ENCODE measurements at regions not wholly inside any gene's neighbourhood (a gene's known extent, or its start where the extent isn't known, plus 50 kb on each side); places are given as distances from the start of the nearest gene placed in this dataset.

GRCh38 chr1:103900005-103900404 lies 150.3 kb downstream of the AMY1C start:
- Histone ChIP-seq H2AFZ (ENCODE audit: low read length) (no peak overlapping the region), H3K4me2 (ENCODE audit: low read depth, low read length) (no peak overlapping the region), H3K27ac (ENCODE audit: low read length) (no peak overlapping the region), H3K4me1 (ENCODE audit: low read length) (no peaks in the 10 kb centered on the region), H3K4me3 (ENCODE audit: low read length) (no peak overlapping the region), H4K20me1 (ENCODE audit: insufficient read depth, low read length) (no peaks in the 10 kb centered on the region), H3K9me3 (replicated peaks; ENCODE audit: insufficient read depth, low read length) (no peaks in the 10 kb centered on the region), H3K9ac (ENCODE audit: low read length) (no peak overlapping the region), H3K9me2 (replicated peaks; ENCODE audit: insufficient read depth, low read length) (no peaks in the 10 kb centered on the region), H3K27me3 (replicated peaks; ENCODE audit: insufficient read depth, low read length) (no peaks in the 10 kb centered on the region), H3K36me3 (replicated peaks; ENCODE audit: insufficient read depth, low read length) (no peaks in the 10 kb centered on the region), H3F3A (ENCODE audit: insufficient read depth, low read length) (no peaks in the 10 kb centered on the region), H3K79me2 (ENCODE audit: low read length) (no peaks in the 10 kb centered on the region)
- TF ChIP-seq EZH2phosphoT487 (IDR thresholded peaks at IDR 0.05; ENCODE audit: low read length), result no peak
- DNase-seq, result no peak

- Histone ChIP-seq H3K9me2 (replicated peaks; ENCODE audit: insufficient read depth, low read length) (no peaks in the 10 kb centered on the region), H3K27me3 (replicated peaks; ENCODE audit: insufficient read depth, low read length) (no peaks in the 10 kb centered on the region), H3K27ac (ENCODE audit: low read length) (no peak overlapping the region), H3K4me3 (ENCODE audit: low read length) (no peak overlapping the region), H3K9ac (ENCODE audit: low read length) (no peak overlapping the region), H3K9me3 (replicated peaks; ENCODE audit: insufficient read depth, low read length) (no peaks in the 10 kb centered on the region), H2AFZ (ENCODE audit: low read length) (no peak overlapping the region), H3K79me2 (ENCODE audit: low read length) (no peaks in the 10 kb centered on the region), H4K20me1 (ENCODE audit: insufficient read depth, low read length) (no peaks in the 10 kb centered on the region), H3F3A (ENCODE audit: insufficient read depth, low read length) (no peaks in the 10 kb centered on the region), H3K4me2 (ENCODE audit: low read depth, low read length) (no peak overlapping the region), H3K36me3 (replicated peaks; ENCODE audit: insufficient read depth, low read length) (no peaks in the 10 kb centered on the region), H3K4me1 (ENCODE audit: low read length) (no peaks in the 10 kb centered on the region)
- TF ChIP-seq CTCF (IDR thresholded peaks at IDR 0.05; ENCODE audit: low read length), result no peak
- no peak for TF ChIP-seq EZH2 (optimal IDR thresholded peaks at IDR 0.05; ENCODE audit: low read depth, low read length)
- TF ChIP-seq EZH2phosphoT487 (IDR thresholded peaks at IDR 0.05; ENCODE audit: low read length), result no peak
- DNase-seq, result no peak
Measured at GRCh38 chr1:103901072-103901471, 151.4 kb downstream of the AMY1C start.

- Histone ChIP-seq H3F3A (ENCODE audit: insufficient read depth, low read length) (no peaks in the 10 kb centered on the region), H3K36me3 (replicated peaks; ENCODE audit: insufficient read depth, low read length) (no peaks in the 10 kb centered on the region), H3K4me3 (ENCODE audit: low read length) (no peak overlapping the region), H2AFZ (ENCODE audit: low read length) (no peak overlapping the region), H3K9me3 (replicated peaks; ENCODE audit: insufficient read depth, low read length) (no peaks in the 10 kb centered on the region), H3K79me2 (ENCODE audit: low read length) (no peaks in the 10 kb centered on the region), H3K9ac (ENCODE audit: low read length) (no peak overlapping the region), H3K4me2 (ENCODE audit: low read depth, low read length) (no peak overlapping the region), H4K20me1 (ENCODE audit: insufficient read depth, low read length) (no peaks in the 10 kb centered on the region), H3K27me3 (replicated peaks; ENCODE audit: insufficient read depth, low read length) (no peaks in the 10 kb centered on the region), H3K9me2 (replicated peaks; ENCODE audit: insufficient read depth, low read length) (no peaks in the 10 kb centered on the region), H3K27ac (ENCODE audit: low read length) (no peak overlapping the region), H3K4me1 (ENCODE audit: low read length) (no peaks in the 10 kb centered on the region)
- DNase-seq, result no peak
- no peak for TF ChIP-seq EZH2 (optimal IDR thresholded peaks at IDR 0.05; ENCODE audit: low read depth, low read length)
- no peak for TF ChIP-seq CTCF (IDR thresholded peaks at IDR 0.05; ENCODE audit: low read length)
- no peak for TF ChIP-seq EZH2phosphoT487 (IDR thresholded peaks at IDR 0.05; ENCODE audit: low read length)
Measured at GRCh38 chr1:103905363-103905762, 155.7 kb downstream of the AMY1C start.

GRCh38 chr1:103911450-103911849 lies 161.8 kb downstream of the AMY1C start:
- Histone ChIP-seq H3K4me3 (ENCODE audit: low read length) (no peak overlapping the region), H3K9ac (ENCODE audit: low read length) (no peak overlapping the region), H2AFZ (ENCODE audit: low read length) (no peak overlapping the region), H3K9me2 (replicated peaks; ENCODE audit: insufficient read depth, low read length) (no peaks in the 10 kb centered on the region), H3K9me3 (replicated peaks; ENCODE audit: insufficient read depth, low read length) (no peaks in the 10 kb centered on the region), H3K27ac (ENCODE audit: low read length) (no peak overlapping the region), H3K79me2 (ENCODE audit: low read length) (no peaks in the 10 kb centered on the region), H4K20me1 (ENCODE audit: insufficient read depth, low read length) (no peaks in the 10 kb centered on the region), H3F3A (ENCODE audit: insufficient read depth, low read length) (no peaks in the 10 kb centered on the region), H3K4me1 (ENCODE audit: low read length) (no peaks in the 10 kb centered on the region), H3K36me3 (replicated peaks; ENCODE audit: insufficient read depth, low read length) (no peaks in the 10 kb centered on the region), H3K4me2 (ENCODE audit: low read depth, low read length) (no peak overlapping the region), H3K27me3 (replicated peaks; ENCODE audit: insufficient read depth, low read length) (no peaks in the 10 kb centered on the region)
- no peak for DNase-seq
- TF ChIP-seq CTCF (IDR thresholded peaks at IDR 0.05; ENCODE audit: low read length) (no peak), EZH2phosphoT487 (IDR thresholded peaks at IDR 0.05; ENCODE audit: low read length) (no peak)

All from MM.1S (cell line).